Heart left ventricle (tissue), 13 donors: ENCODE measurements at regions not wholly inside any gene's neighbourhood (a gene's known extent, or its start where the extent isn't known, plus 50 kb on each side); places are given as distances from the start of the nearest gene placed in this dataset.

Source experiments
- POLR2A ChIP-seq, 2 donors: fragments of 450-650 bp; IDR thresholded peaks; one replicate each; pipeline ENCODE4 v1.6.1; 2017; ENCODE audit warnings: antibody characterized with exemption in 2 of 2, mild to moderate bottlenecking in 2 of 2, moderate library complexity in 2 of 2
- TF ChIP-seq, protein P1 (sequence below), 12 donors: fragments of 200-600 bp; sonication (generic) in 4 of 12; IDR thresholded peaks; one replicate each; pipeline versions ENCODE4 v1.5.0 to v1.8.0; 2018 to 2022; ENCODE audit warnings: antibody characterized with exemption in 12 of 12, mild to moderate bottlenecking in 5 of 12
- donor health status: ischemic (EF 13 %, LVEDD 7.1; RV severe dilation, severe dysfunction).
- donor health status: DM: no; HTN: yes; CAD: no.
- donor health status: DM: no; HTN: no; CAD: no.
- donor health status: ischemic (EF 25% LVEDD 6.9; RV normal size, moderate dysfunction).
- donor health status: ischemic (EF 25% LVEDD 5.7; RV mildly dilated, moderate dysfunction).
- donor health status: ischemic (EF 35%, LVEDD 5.7; RV mildly dilated, moderate dysfunction).
- donor health status: nonischemic (EF 11% LVEDD 7.7; RV severe dilation, severe dysfunction).
- donor health status: DM: yes; HTN: yes; CAD: no.
- donor health status: PGD.
- donor health status: ischemic (EF 29% LVEDD 5.4; RV normal size, mild dysfunction).
- donor health status: nonischemic (EF 23%, LVEDD 6.1; RV moderate dilation, normal function).

DNA sequence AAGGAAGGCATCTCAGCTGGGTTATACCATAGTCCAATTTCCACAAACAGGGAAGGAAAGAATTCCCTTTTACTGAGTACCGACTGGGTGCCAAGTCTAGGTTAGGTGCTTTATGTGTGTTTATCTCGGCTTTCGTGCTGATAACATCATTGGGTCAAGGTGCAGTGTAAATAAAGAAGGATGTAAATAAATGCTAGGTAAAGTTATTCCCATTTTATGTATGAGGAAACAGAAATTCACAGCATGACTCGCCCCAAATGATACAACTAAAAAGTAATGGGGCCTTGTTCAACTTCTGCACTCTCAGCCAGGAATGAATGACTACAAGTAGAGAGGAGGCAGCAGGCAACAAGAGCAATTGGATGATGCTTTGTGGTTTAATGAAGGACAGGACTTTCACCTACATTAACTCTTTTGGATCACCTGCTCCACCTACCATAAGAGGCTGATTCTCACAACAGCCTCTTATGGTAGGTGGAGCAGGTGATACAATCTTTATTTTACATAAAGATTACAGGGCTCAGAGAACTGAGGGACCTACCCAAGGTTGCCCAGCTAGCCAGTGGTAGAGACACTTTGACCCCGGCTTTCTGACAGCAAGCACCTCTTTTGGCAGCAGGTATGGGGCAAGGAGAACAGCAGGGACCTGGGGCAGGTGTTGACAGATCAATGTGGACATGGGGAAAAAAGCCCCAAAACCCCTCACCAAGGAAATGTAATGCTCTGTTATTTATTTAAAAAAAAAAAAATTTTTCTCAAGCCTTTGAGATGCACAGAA lies 213.4 kb upstream of the NUDT4 start:
- TF ChIP-seq, protein P1, sequence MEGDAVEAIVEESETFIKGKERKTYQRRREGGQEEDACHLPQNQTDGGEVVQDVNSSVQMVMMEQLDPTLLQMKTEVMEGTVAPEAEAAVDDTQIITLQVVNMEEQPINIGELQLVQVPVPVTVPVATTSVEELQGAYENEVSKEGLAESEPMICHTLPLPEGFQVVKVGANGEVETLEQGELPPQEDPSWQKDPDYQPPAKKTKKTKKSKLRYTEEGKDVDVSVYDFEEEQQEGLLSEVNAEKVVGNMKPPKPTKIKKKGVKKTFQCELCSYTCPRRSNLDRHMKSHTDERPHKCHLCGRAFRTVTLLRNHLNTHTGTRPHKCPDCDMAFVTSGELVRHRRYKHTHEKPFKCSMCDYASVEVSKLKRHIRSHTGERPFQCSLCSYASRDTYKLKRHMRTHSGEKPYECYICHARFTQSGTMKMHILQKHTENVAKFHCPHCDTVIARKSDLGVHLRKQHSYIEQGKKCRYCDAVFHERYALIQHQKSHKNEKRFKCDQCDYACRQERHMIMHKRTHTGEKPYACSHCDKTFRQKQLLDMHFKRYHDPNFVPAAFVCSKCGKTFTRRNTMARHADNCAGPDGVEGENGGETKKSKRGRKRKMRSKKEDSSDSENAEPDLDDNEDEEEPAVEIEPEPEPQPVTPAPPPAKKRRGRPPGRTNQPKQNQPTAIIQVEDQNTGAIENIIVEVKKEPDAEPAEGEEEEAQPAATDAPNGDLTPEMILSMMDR (IDR thresholded peaks at IDR 0.05), result no peak
- no peak for TF ChIP-seq POLR2A (IDR thresholded peaks at IDR 0.05)
